ENCODE measurements at regions not wholly inside any gene's neighbourhood (a gene's known extent, or its start where the extent isn't known, plus 50 kb on each side); places are given as distances from the start of the nearest gene placed in this dataset.

DNA sequence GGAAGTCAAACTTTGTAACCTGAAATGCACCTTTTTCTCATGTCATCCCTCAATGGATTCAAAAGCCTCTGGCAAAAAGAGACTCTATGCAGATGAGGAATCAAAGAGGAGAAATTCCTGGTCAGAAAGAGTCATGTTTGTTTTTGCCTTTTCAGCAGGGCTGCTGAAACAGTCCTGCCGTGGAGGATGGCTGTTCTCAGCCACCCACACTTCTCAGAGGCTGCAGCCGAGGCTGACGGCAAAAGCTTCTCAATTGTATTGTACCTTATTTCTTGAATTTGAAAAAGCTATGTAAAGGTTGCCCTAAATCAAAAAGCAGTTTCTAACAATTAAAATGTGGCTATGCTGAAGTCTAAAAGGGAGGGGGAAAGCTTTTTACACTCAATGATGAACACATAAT, 385.3 kb downstream of the KCTD12 start:
- DNase-seq = no peak

- DNase-seq = no peak
Measured at GRCh38 chr13:76499891-76500290, 386.3 kb downstream of the KCTD12 start.

DNA sequence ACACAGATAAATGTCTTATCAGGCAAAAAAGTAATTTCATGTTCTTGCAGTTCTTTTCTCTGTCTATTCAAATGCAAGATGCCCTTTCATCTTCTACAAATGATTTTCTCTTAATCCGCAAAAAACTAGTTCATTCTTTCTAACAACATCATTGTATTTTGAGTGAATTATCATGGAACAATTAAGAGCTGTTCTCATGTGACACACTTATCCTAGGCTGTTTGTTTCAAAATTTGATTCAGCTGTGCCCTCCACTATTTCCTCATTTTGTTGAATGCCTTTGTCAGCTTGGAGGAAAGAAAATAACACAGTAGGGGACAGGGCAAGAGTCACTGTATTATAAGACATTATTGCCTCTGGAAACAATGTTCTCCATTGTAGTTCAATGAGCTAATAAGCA, 396.9 kb downstream of the KCTD12 start:
- DNase-seq = no peak

DNA sequence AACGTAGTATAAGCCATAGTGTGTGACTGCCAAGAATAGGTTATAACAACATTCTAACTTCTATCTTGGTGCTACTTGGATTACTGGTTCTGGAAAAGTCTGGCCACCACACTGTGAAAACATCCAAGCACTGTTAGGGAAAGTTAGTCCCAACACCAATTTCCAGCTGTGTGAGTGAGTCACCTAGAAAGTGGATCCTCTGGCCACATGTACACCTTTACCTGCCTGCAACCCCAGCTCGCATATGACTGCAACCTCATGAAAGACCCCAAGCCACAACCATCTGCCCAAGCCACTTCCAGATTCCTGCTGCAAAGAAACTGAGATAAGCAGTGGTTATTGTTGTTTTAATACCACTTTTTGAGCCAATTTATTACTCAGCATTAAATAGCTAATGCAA, 404.5 kb downstream of the KCTD12 start:
- DNase-seq = no peak

DNA sequence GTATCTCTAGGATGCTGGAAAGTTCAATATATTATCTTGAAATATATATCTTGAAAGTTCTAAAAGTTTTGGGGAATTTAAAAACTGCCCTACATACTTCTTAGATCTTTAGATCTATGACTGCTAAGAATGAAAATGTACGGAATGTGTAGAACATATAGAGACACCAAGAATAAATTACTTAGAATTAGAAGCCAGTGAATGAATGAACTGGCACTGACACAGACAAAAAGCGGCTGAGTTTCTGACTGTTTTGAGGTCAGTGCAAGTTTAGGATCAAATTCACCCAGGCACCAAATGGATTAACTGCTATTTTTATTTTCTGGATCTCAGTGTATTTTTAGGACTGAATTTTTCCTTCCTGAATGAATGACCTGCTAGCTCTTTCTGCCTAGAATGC, 411.2 kb downstream of the KCTD12 start:
- no peak for DNase-seq

DNA sequence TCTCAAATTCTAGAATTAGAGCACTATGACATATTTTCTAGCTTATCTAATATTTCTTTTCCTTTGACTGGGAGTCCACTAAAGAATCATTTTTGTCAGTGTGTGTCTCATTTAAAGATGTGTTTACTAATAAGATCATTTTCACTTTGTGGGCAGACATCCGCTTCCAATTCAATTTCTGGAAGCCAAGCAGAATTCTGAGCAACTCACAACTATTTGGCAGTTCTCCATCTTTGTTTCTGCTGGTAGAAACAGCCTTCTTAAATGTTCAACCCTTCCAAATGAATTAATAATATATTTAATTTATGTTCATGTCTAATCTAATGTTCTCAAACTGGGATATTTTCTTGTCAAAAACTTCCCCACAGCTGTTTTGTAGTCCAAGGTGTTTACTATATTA, 411.8 kb downstream of the KCTD12 start:
- no peak for DNase-seq

GRCh38 chr13:76473552-76474134, 412.6 kb downstream of the KCTD12 start:
- peak; percentile 73 for DNase-seq

DNA sequence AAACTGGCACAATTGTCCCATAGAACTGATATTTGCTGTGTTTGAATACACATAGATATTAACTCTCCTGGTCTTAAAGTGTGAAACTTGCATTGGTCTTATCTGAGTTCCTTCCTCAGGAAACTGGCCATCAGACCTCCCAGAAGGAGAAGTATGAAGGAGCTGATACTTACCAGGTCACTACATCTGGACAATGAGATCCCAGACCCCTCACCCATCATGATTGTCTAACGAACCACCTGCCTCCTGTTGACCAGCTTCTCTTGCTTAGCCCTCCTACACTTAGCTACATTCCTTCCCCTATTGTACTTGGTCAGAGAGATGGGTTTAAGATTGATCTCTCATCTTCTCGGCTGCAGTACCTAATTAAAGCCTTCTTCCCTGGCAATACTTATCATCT, 413.3 kb downstream of the KCTD12 start:
- no peak for DNase-seq

GRCh38 chr13:76471486-76471885, 414.7 kb downstream of the KCTD12 start:
- no peak for DNase-seq

DNA sequence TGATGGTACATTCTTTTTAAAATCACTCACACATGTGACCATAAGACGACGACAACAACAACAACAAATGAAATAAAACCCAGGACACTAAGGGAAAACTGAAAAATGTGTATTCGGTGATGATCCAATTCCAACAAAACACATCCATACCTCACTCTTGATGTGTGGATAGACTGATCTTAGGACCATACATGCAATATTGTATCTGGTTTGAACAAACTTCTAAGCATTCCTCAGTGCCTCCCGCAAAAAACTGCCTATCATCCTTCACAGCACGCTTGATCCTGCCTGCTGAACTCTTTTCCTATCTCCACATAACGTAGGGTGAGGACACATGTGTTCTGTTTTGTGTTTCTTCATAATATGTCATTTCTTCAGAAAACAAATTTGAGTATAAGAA, 415.2 kb downstream of the KCTD12 start:
- no peak for DNase-seq

GRCh38 chr13:76466043-76466442, 420.2 kb downstream of the KCTD12 start:
- no peak for DNase-seq

- no peak for DNase-seq
Measured at GRCh38 chr13:76463314-76463713, 422.9 kb downstream of the KCTD12 start.

GRCh38 chr13:76461999-76462398, 424.2 kb downstream of the KCTD12 start:
- DNase-seq = no peak

DNA sequence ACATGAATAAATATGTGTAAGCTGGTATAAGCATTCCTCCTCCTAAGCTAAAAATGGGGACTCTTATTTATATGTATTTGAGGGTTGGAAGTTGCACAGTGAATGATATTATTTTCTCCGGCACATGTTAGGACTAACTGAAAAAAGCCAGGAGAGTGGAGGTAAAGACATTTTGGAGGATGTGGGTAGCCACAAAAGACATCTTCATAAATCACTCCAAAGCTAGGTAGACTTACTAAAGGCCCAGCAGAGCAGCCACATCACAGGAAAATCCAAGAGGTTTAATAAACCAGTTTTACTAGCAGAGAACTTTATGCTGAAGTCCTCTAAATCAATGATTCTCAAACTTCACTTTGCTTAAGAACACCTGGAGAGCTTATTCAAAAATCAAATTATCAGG, 424.7 kb downstream of the KCTD12 start:
- no peak for DNase-seq

GRCh38 chr13:76459863-76460262, 426.3 kb downstream of the KCTD12 start:
- DNase-seq = no peak

DNA sequence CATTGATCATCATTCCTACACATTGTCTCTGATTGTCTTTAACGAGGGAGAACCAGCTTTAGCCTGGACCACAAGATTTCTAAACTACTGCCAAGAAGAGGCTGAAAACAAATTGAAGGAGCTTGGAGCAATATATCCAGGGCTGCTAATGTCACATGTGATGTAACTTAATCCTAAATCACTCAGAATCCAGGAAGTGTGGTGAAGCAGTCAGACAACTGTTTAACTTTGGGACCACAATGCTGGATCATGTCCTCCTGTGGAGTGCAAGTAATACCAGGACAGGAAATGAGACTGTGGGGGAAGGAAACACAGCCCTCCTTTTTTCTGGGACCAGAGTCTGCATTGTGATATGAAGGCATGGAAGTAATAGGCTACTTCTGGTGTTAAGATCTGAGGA, 430.2 kb downstream of the KCTD12 start:
- no peak for DNase-seq

DNA sequence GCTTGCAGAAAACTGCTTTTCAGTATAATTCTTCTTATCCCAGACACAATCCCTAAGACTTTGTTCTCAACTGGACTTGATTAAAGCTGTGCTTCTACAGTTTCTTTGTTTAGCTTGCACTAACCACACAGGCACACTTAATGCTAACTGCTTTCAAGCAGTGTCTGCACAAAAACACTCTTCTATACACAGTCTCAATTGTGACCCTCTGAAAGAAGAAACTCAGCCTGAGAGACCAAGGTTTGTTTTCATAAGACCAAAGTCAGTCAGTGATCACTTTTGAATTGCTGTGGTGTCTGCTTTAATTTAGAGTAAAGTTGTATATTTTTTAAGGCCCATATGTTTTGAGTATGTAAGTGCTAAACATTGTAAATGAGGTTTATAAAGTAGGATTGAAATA, 431.2 kb downstream of the KCTD12 start:
- DNase-seq = no peak

DNA sequence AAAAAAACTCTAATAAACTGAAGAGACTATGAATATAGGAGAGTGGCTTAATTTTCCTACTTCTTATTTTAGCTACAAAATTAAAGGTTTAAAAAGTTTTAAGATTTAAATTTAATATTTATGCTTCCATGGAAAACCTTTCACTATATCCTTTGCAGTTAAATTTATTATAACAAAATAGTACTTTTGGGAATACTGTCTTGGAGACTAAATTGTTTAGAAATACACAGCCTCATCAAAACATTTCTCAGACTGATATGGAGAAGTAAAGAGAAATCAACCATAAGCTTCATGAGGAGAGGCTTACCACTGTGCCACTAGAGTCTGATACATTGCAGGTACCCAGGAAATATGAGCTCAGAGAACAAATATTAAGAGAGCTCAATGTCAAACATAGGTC, 436.5 kb downstream of the KCTD12 start:
- no peak for DNase-seq

DNA sequence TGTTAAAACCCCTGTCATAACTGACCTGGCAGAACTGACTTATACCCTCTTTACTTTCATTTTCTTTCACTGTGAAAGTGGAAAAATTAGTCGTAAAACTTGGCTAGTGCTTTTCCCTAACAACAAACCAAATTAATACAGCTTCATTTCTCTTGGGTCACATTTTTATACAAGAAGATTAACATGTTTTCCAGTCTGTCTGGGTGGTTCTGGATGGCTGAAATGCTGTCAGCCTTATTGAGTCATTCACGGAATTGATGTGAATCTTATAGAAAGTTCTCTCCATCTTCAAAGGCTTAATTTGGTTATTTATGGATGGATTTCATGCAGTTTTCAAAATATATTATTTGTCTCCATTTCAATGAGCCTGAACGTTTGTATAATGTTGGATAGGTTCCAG, 440.0 kb downstream of the KCTD12 start:
- no peak for DNase-seq

DNA sequence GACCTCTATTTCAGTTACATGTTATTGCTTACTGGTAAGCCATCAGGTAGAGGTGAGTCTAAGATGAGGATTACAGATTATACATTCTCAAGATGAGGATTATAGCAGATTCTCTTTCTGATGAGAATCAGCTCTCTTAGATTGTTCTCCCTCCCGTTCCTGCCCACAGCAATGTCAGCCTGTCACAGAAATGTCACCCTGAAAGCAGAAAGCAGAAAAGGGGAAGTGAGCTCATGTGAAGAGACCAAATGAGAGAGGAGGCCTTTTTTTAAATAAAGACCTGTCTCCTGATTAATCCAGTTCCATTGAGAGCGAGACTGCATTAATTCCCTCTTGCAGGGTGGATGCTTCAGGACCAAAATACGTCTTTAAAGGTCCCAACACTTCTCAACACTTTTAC, 445.6 kb downstream of the KCTD12 start:
- peak; percentile 2 for DNase-seq

- no peak for DNase-seq
Measured at GRCh38 chr13:76439546-76439945, 446.7 kb downstream of the KCTD12 start.

GRCh38 chr13:76438050-76438449, 448.2 kb downstream of the KCTD12 start:
- DNase-seq = no peak

GRCh38 chr13:76425935-76426334, 460.3 kb downstream of the KCTD12 start:
- DNase-seq = no peak

GRCh38 chr13:76421011-76421410, 465.2 kb downstream of the KCTD12 start:
- no peak for DNase-seq

DNA sequence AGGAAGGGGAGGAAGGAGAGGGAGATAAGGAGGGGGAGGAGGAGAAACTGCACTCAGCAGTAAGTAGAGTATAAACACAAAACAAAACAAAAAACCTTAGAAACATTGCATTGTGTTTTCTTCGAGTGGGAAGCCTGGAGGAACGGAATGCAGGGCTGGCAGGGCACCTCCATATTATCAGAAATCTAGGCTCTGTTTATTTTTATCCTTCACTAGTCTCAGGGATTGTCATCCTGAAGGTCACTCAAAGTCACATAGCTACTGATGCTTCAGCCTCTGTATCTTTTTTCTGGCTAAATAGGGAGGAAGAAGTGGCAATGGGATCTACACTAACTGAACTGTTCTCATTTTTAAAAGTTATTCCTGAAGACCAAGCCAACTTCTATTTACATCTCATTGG, 467.8 kb downstream of the KCTD12 start:
- no peak for DNase-seq

- no peak for DNase-seq
Measured at GRCh38 chr13:76414320-76414719, 471.9 kb downstream of the KCTD12 start.
